ENCODE measurements at regions not wholly inside any gene's neighbourhood (a gene's known extent, or its start where the extent isn't known, plus 50 kb on each side); places are given as distances from the start of the nearest gene placed in this dataset.
"Not testable (repeated sequence)": the region's sequence is repeated elsewhere in the genome, so short reads cannot be mapped to it uniquely, and the experiment has no call there.

- H3K4me1 ChIP-seq; H3K27me3 ChIP-seq; DNase-seq (ENCODE audit: extremely low spot score in 2 of 2); H3K36me3 ChIP-seq; intact Hi-C loops (cut with DNase I); H3K9me3 ChIP-seq; H3K27ac ChIP-seq; H3K4me3 ChIP-seq: not testable (repeated sequence)
Observed at GRCh38 chr6:26749126-26749758, 89.7 kb upstream of the ZNF322 start.

- H3K4me3 ChIP-seq; intact Hi-C loops (cut with DNase I); DNase-seq (ENCODE audit: extremely low spot score in 2 of 2); H3K27ac ChIP-seq; H3K27me3 ChIP-seq; H3K4me1 ChIP-seq; H3K36me3 ChIP-seq; H3K9me3 ChIP-seq: not testable (repeated sequence)
Observed at GRCh38 chr6:26749759-26750126, 90.2 kb upstream of the ZNF322 start.

GRCh38 chr6:26754212-26754611, 94.7 kb upstream of the ZNF322 start:
- Histone ChIP-seq H3K4me3 (no peak overlapping the region), H3K27me3 (no peaks in the 10 kb centered on the region), H3K9me3 (no peaks in the 10 kb centered on the region), H3K27ac (no peak overlapping the region), H3K4me1 (no peaks in the 10 kb centered on the region), H3K36me3 (no peaks in the 10 kb centered on the region)
- intact Hi-C loops (cut with DNase I), result no loop called here
- DNase-seq (ENCODE audit: extremely low spot score in 2 of 2), result no peak
- TF ChIP-seq CTCF (IDR thresholded peaks at IDR 0.05), result no peak
- no peak for TF ChIP-seq POLR2AphosphoS5 (IDR thresholded peaks at IDR 0.05; ENCODE audit: insufficient read depth in 1 of 2, low read depth in 1 of 2)
- TF ChIP-seq POLR2A (IDR thresholded peaks at IDR 0.05), result no peak

- H3K9me3 ChIP-seq; H3K27me3 ChIP-seq; H3K4me3 ChIP-seq; intact Hi-C loops (cut with DNase I); H3K36me3 ChIP-seq; H3K27ac ChIP-seq; DNase-seq (ENCODE audit: extremely low spot score in 2 of 2); H3K4me1 ChIP-seq: not testable (repeated sequence)
Observed at GRCh38 chr6:26754801-26755200, 95.3 kb upstream of the ZNF322 start.

GRCh38 chr6:26756067-26756805, 96.7 kb upstream of the ZNF322 start:
- H3K4me1 ChIP-seq; intact Hi-C loops (cut with DNase I); DNase-seq (ENCODE audit: extremely low spot score in 2 of 2); H3K27ac ChIP-seq; H3K27me3 ChIP-seq; H3K36me3 ChIP-seq; H3K9me3 ChIP-seq; H3K4me3 ChIP-seq: not testable (repeated sequence)

- H3K4me1 ChIP-seq, result not testable (repeated sequence)
Observed at GRCh38 chr6:26766203-26766902, 106.8 kb upstream of the ZNF322 start.

GRCh38 chr6:26770941-26771666, 111.6 kb upstream of the ZNF322 start:
- intact Hi-C loops (cut with DNase I); H3K4me1 ChIP-seq: not testable (repeated sequence)

More at GRCh38 chr6:26766203-26766902, 106.8 kb upstream of the ZNF322 start:
- H3K9me3 ChIP-seq; H3K4me3 ChIP-seq; H3K27me3 ChIP-seq; intact Hi-C loops (cut with DNase I); H3K36me3 ChIP-seq; H3K27ac ChIP-seq; DNase-seq (ENCODE audit: extremely low spot score in 2 of 2): not testable (repeated sequence)

GRCh38 chr6:26773414-26773813, 113.9 kb upstream of the ZNF322 start:
- H3K4me1 ChIP-seq; H3K27ac ChIP-seq; H3K9me3 ChIP-seq; H3K4me3 ChIP-seq; H3K36me3 ChIP-seq; H3K27me3 ChIP-seq; DNase-seq (ENCODE audit: extremely low spot score in 2 of 2); intact Hi-C loops (cut with DNase I): not testable (repeated sequence)

More at GRCh38 chr6:26770941-26771666, 111.6 kb upstream of the ZNF322 start:
- H3K36me3 ChIP-seq; DNase-seq (ENCODE audit: extremely low spot score in 2 of 2); H3K9me3 ChIP-seq; H3K27me3 ChIP-seq; H3K27ac ChIP-seq; H3K4me3 ChIP-seq: not testable (repeated sequence)

- H3K36me3 ChIP-seq; H3K27me3 ChIP-seq; H3K9me3 ChIP-seq; H3K27ac ChIP-seq; intact Hi-C loops (cut with DNase I); H3K4me3 ChIP-seq; DNase-seq (ENCODE audit: extremely low spot score in 2 of 2); H3K4me1 ChIP-seq: not testable (repeated sequence)
Observed at GRCh38 chr6:26780563-26780962, 121.0 kb upstream of the ZNF322 start.

- intact Hi-C loops (cut with DNase I), result not testable (repeated sequence)
Observed at GRCh38 chr6:26795474-26796307, 136.1 kb upstream of the ZNF322 start.

More at GRCh38 chr6:26795474-26796307, 136.1 kb upstream of the ZNF322 start:
- not testable (repeated sequence) for H3K4me3 ChIP-seq; H3K27ac ChIP-seq; H3K27me3 ChIP-seq; H3K4me1 ChIP-seq; H3K9me3 ChIP-seq; H3K36me3 ChIP-seq; DNase-seq (ENCODE audit: extremely low spot score in 2 of 2)
